ENCODE measurements at regions not wholly inside any gene's neighbourhood (a gene's known extent, or its start where the extent isn't known, plus 50 kb on each side); places are given as distances from the start of the nearest gene placed in this dataset.
A peak's percentile ranks its signal among the peaks of the same experiment; 100 is the strongest.

DNA sequence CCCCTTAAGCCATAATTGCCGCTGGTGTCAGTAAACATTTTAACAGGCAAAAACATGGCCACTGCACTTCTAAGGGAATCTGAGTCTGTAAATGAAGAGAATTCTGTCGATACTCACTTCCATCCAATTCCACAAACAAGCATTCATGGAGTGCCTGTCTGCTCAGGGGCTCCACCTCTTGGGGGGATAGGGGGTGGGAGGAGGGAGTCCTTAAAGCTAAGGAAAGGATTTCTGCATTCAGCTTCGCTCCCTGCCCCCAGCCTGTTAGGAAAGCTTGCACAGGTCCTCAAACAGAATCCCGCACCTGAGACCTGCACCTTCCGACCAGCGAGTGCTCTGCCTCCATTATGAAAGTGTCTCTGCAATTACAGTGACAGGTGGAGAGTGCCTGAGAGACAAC lies 130.2 kb upstream of the KIT start:
- ATAC-seq (replicated peaks) (no peak), DNase-seq (no peak)
- H3K4me1 Mint-ChIP-seq = no peaks in the 10 kb centered on the region
- no peaks in the 10 kb centered on the region for H3K36me3 Mint-ChIP-seq
- H3K27ac Mint-ChIP-seq = no peak overlapping the region
- peaks cover 0 to 5% of the 10 kb centered on the region in 2 donors for H3K27me3 Mint-ChIP-seq
- H3K4me3 Mint-ChIP-seq = no peak overlapping the region
- H3K9me3 Mint-ChIP-seq = peaks cover 0 to 5% of the 10 kb centered on the region in 2 donors

- H3K27ac Mint-ChIP-seq = no peak overlapping the region
- peaks cover 16 to 24% of the 10 kb centered on the region in 2 donors for H3K27me3 Mint-ChIP-seq
- ATAC-seq (replicated peaks) = peak; percentile 54 to 55
- peaks cover 0 to 2% of the 10 kb centered on the region in 2 donors for H3K9me3 Mint-ChIP-seq
- peak overlapping the region in 1 of 2 donors; percentile 0 for H3K4me3 Mint-ChIP-seq
- H3K4me1 Mint-ChIP-seq = peaks cover 2 to 9% of the 10 kb centered on the region in 2 donors
- no peaks in the 10 kb centered on the region for H3K36me3 Mint-ChIP-seq
- DNase-seq = no peak
These were observed 118.2 kb upstream of the KIT start for GRCh38 chr4:54539500-54540029.

- ATAC-seq (replicated peaks) = no peak
- Mint-ChIP-seq H3K4me3 (no peak overlapping the region), H3K4me1 (peaks cover 2 to 9% of the 10 kb centered on the region in 2 donors)
These were observed 116.8 kb upstream of the KIT start for GRCh38 chr4:54540931-54541330.

DNA sequence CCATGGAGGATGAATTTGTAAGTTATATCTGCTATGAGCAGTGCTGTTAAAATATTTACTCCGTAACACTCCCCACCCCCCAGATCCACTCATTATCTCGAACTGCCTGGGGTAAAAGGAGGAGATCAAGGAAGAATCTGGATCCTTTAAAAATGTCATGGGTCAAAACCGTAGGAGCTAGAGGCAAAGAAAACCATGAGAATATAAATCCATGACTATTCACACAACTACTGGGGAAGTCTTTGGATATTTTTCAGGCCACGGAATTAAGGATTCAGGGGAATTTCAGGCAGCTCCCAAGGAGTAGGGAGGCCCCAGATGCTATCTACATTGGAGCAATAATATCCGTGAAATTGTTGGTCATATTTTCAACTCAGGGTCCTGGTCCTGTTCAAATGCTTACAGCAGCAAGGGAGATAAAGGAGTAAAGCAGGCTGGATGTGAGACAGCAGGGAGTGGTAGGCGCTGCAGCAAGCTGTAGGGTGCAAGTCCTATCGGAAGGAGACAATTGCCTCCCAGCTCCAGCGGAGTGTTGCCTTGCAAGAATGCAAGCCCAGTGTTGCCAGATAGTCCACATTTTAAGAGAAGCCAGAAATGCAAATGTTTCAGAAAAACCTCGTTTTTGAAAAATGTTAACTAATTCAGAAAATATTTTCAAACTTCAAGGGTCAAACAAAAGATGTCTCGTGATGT lies 116.2 kb upstream of the KIT start:
- Mint-ChIP-seq H3K4me3 (no peak overlapping the region), H3K36me3 (no peaks in the 10 kb centered on the region), H3K27ac (no peak overlapping the region), H3K4me1 (peaks cover 2 to 9% of the 10 kb centered on the region in 2 donors), H3K27me3 (peaks cover 16 to 19% of the 10 kb centered on the region in 2 donors), H3K9me3 (no peaks in the 10 kb centered on the region)
- no peak for ATAC-seq (replicated peaks)
- no peak for DNase-seq

More at GRCh38 chr4:54540931-54541330, 116.8 kb upstream of the KIT start:
- Mint-ChIP-seq H3K27me3 (peaks cover 16 to 19% of the 10 kb centered on the region in 2 donors), H3K27ac (no peak overlapping the region), H3K9me3 (no peaks in the 10 kb centered on the region), H3K36me3 (no peaks in the 10 kb centered on the region)
- no peak for DNase-seq

- H3K36me3 Mint-ChIP-seq = no peaks in the 10 kb centered on the region
- H3K9me3 Mint-ChIP-seq = no peaks in the 10 kb centered on the region
- ATAC-seq (replicated peaks) (no peak), DNase-seq (no peak)
- H3K4me1 Mint-ChIP-seq = peaks cover 2 to 9% of the 10 kb centered on the region in 2 donors
- H3K27ac Mint-ChIP-seq = no peak overlapping the region
- peaks cover 16 to 19% of the 10 kb centered on the region in 2 donors for H3K27me3 Mint-ChIP-seq
- no peak overlapping the region for H3K4me3 Mint-ChIP-seq
These were observed 115.7 kb upstream of the KIT start for GRCh38 chr4:54542119-54542438.

DNA sequence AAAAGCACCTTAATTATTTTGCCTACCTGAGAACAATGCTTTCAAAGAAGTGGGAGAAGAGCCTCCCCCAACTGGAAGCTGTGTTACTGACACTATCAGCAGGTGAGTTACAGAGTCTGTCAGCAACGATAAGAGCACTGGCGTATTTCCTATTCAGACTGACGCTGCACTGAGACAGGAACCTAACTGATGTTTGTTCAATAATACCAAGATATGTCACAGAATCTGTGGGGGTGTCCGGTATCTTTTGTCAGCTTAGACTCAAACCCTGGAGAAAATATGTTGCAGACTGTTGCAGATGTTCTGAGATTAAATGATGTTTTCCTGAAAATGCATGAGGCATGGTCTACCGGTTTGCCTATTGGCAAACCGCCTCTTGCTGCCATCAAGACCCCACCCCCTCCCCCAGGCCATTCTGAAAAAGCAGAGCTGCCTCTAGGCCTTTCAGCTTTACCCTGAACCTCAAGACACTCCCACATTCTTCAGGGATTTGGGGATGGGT lies 115.2 kb upstream of the KIT start:
- peaks cover 16 to 19% of the 10 kb centered on the region in 2 donors for H3K27me3 Mint-ChIP-seq

DNA sequence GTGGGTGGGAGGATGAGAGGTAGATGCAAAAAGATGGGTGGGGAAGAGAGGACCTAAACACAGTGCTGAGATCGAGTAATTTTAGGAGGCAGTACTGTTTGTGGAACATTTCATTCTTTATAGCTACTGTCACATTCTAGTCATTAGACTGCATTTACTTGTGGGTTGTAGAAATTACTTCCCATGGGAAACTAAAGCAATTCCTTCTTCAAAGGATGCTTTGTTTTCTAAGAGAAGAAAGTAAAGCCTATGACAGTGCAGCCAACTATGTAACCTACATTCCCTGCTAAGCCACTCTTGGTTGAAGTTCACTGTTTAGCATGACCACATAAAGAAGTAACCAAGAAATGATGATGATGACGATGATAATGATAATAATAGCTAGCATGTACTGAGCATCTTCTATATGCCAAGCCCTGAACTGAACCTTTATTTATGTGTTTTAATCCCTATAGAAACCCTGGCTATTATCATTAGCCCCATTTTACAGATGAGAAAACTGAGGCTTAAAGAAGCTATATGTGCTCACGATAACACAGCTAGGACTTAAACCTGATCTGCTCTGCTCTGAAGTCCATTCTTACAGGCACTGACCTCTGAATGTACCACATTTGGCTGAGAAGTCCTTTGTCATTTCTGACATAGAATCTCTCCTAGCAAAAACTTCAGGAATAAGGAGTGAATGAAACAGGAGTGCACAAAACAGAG lies 114.5 kb upstream of the KIT start:
- H3K4me1 Mint-ChIP-seq = peaks cover 2 to 9% of the 10 kb centered on the region in 2 donors
- H3K36me3 Mint-ChIP-seq = no peaks in the 10 kb centered on the region
- peaks cover 16 to 19% of the 10 kb centered on the region in 2 donors for H3K27me3 Mint-ChIP-seq
- H3K27ac Mint-ChIP-seq = no peak overlapping the region
- no peak for ATAC-seq (replicated peaks)
- no peak for DNase-seq
- H3K4me3 Mint-ChIP-seq = no peak overlapping the region
- H3K9me3 Mint-ChIP-seq = no peaks in the 10 kb centered on the region

More for the DNA sequence above, 115.2 kb upstream of the KIT start:
- Mint-ChIP-seq H3K4me3 (no peak overlapping the region), H3K9me3 (no peaks in the 10 kb centered on the region), H3K4me1 (peaks cover 2 to 9% of the 10 kb centered on the region in 2 donors), H3K36me3 (no peaks in the 10 kb centered on the region), H3K27ac (no peak overlapping the region)
- ATAC-seq (replicated peaks) = no peak
- no peak for DNase-seq

GRCh38 chr4:54545663-54546424 lies 111.9 kb upstream of the KIT start:
- Mint-ChIP-seq H3K27me3 (peaks cover 8% of the 10 kb centered on the region in 2 donors), H3K9me3 (no peaks in the 10 kb centered on the region), H3K4me1 (no peaks in the 10 kb centered on the region), H3K27ac (no peak overlapping the region), H3K36me3 (no peaks in the 10 kb centered on the region), H3K4me3 (no peak overlapping the region)
- ATAC-seq (replicated peaks) (no peak), DNase-seq (no peak)

- DNase-seq (peak; percentile 9), ATAC-seq (replicated peaks) (peak; percentile 89 to 90)
- Mint-ChIP-seq H3K27me3 (no peaks in the 10 kb centered on the region), H3K36me3 (no peaks in the 10 kb centered on the region), H3K27ac (peak overlapping the region; percentile 27), H3K4me1 (no peaks in the 10 kb centered on the region), H3K9me3 (no peaks in the 10 kb centered on the region), H3K4me3 (no peak overlapping the region)
These were observed 110.3 kb upstream of the KIT start for GRCh38 chr4:54547299-54548097.

DNA sequence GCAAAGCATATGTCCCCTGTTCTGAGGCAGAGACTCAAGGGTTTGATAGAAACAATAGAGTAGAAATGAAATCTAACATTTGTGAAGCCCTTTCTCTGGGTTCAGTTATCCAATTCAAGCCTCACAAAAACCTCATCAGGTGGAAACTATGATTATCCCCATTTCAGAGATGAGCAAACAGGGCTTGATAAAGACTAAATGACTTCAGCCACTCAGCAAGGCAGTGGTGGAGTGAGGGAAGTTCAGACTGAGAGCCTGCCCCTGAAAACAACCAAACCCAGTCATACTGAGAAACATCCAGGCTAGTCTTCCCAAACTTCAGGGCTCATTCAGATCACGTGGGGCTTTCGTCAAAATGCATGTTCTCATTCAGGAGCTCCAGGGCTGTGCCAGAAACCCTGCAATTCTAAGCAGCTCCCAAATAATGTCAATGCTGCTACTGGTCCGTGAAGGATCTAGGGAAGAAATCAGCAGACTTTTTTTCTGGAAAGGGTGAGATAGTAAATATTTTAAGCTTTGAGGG lies 109.6 kb upstream of the KIT start:
- no peak overlapping the region for H3K4me3 Mint-ChIP-seq
- no peaks in the 10 kb centered on the region for H3K9me3 Mint-ChIP-seq
- H3K27ac Mint-ChIP-seq = no peak overlapping the region
- H3K4me1 Mint-ChIP-seq = no peaks in the 10 kb centered on the region
- DNase-seq = no peak
- no peaks in the 10 kb centered on the region for H3K27me3 Mint-ChIP-seq
- no peaks in the 10 kb centered on the region for H3K36me3 Mint-ChIP-seq
- ATAC-seq (replicated peaks) = peak; percentile 67 to 69

DNA sequence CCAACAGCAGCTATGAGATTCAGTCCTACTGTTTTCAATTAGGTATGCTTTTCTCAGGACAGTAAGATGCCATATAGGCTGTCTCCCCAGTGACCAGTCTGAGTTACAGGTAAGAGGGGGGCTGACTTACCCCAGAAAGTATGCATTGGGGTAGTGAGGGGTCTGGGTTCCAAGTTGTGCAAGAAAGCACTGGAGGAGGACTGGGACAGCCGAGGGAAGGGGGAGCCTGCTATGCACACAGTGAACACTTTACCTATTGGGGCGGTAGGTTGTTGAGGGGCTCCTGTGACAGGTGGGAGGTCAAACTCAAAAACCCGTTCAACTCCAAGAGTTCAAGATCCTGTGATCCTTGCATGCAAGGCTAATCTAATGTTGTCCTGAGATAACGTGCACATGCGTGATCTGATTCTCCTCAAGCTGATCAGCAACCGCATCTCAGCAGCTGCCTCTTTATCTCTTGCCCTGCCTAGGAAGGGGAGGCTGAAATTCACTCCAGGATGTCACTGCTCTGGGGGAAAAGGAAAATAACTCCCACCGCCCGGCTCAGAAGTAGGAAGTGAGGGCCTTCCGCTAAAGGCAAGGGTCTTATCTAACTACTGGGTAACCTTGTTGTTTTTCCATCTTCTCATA lies 108.8 kb upstream of the KIT start:
- Mint-ChIP-seq H3K27ac (no peak overlapping the region), H3K27me3 (no peaks in the 10 kb centered on the region), H3K36me3 (no peaks in the 10 kb centered on the region), H3K9me3 (no peaks in the 10 kb centered on the region), H3K4me1 (no peaks in the 10 kb centered on the region), H3K4me3 (no peak overlapping the region)
- ATAC-seq (replicated peaks) (no peak), DNase-seq (no peak)

DNA sequence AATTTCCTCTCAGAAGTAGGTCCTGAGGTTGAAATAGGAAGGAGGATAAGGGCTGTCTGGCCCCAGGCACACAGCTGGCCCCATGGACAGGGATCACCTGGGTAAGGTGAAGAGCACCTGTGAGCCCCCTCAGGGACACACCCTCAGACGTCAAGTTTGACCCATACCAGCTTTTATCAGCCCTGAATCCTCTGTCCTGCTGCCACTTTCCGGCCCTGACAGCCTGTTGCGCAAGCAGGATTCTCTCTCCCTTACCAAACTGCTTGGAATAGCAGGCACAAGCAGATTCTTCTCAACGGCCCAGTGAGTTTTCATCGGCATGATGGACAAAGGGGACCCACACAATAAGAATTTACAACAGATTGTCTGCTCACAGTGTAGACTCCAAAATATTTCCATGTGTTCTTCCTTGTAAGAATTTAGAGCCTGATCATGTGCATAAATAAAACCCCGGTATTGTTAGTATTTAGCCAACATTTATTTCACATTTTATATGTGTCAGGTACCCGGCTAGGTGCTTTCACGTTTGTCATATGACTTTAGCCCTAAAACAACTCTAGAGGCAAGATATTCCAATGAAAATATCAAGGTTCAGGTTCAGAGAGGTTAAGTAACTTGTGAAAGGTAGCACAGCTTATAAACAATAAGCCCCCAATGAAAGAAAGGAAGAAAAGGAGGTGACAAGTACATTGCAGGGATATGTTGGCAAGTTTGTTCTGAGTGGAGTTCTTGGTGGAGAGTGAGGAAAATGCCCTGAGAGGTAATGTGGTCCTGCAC lies 107.2 kb upstream of the KIT start:
- Mint-ChIP-seq H3K36me3 (no peaks in the 10 kb centered on the region), H3K27ac (no peak overlapping the region), H3K9me3 (no peaks in the 10 kb centered on the region), H3K27me3 (no peaks in the 10 kb centered on the region), H3K4me1 (no peaks in the 10 kb centered on the region), H3K4me3 (no peak overlapping the region)
- ATAC-seq (replicated peaks) = no peak
- no peak for DNase-seq

DNA sequence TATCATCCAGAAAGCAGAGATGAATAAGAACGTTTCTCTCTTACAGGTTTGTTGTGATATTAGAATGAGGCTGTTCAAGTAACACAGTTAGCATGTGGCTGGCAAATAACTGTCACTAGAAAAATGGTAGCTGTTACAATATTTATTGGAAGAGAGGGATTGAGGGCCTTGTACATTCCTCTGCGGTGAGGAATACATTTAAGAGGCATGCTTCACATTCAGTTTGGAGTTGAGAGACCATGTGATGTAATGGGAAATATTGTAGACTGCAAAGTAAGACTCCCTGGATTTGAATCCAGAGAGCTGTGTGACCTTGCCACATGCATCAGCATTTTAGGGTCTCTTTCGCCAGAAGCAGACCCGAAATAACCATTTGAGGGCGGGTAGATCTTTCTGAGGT lies 104.8 kb upstream of the KIT start:
- H3K27me3 Mint-ChIP-seq = no peaks in the 10 kb centered on the region
- DNase-seq (no peak), ATAC-seq (replicated peaks) (no peak)

More for the DNA sequence above, 104.8 kb upstream of the KIT start:
- no peaks in the 10 kb centered on the region for H3K36me3 Mint-ChIP-seq
- no peak overlapping the region for H3K4me3 Mint-ChIP-seq
- no peaks in the 10 kb centered on the region for H3K9me3 Mint-ChIP-seq
- no peak overlapping the region for H3K27ac Mint-ChIP-seq
- no peaks in the 10 kb centered on the region for H3K4me1 Mint-ChIP-seq

Data from stimulated activated naive B cell treated with anti-CD40 and anti-IgM and Interleukin-4, amounts not matched to agents 10 μg/mL and 1 μg/mL and 100 μg/mL, for 72 hours (primary cell).